SU-DHL-6 (cell line): ENCODE measurements at regions not wholly inside any gene's neighbourhood (a gene's known extent, or its start where the extent isn't known, plus 50 kb on each side); places are given as distances from the start of the nearest gene placed in this dataset.

Experiments used
- CTCF ChIP-seq: fragments of 200-600 bp; sonication (generic); IDR thresholded peaks from one replicate; pipeline ENCODE4 v1.5.1; 2017; ENCODE audit warnings: antibody characterized with exemption, mild to moderate bottlenecking, low read length, moderate library complexity; ENCODE audit not compliant: insufficient read depth, poor library complexity, severe bottlenecking
- EZH2phosphoT487 ChIP-seq: fragments of 200-600 bp; sonication (generic), shearing (Covaris generic); conservative IDR thresholded peaks from 2 replicates; pipeline ENCODE4 v1.6.1; 2018; ENCODE audit warnings: mild to moderate bottlenecking, antibody characterized with exemption, low read length, moderate library complexity, mixed read lengths

- TF ChIP-seq CTCF (no peak), EZH2phosphoT487 (no peak)
Observed at GRCh38 chr22:19619144-19620009, 94.9 kb upstream of the SEPTIN5 start.
